ENCODE measurements at regions not wholly inside any gene's neighbourhood (a gene's known extent, or its start where the extent isn't known, plus 50 kb on each side); places are given as distances from the start of the nearest gene placed in this dataset.
"Not testable (repeated sequence)": the region's sequence is repeated elsewhere in the genome, so short reads cannot be mapped to it uniquely, and the experiment has no call there.

- no peaks in the 10 kb centered on the region for H3K27me3 ChIP-seq (ENCODE audit: control insufficient read depth, insufficient read depth, low read length)
- peak; percentile 12 for DNase-seq (ENCODE audit: low read depth)
- TF ChIP-seq CTCF (IDR thresholded peaks at IDR 0.05; ENCODE audit: insufficient read depth, low read length, poor library complexity, severe bottlenecking) = no peak
- H3K36me3 ChIP-seq (ENCODE audit: control insufficient read depth, insufficient read depth, low read length) = no peaks in the 10 kb centered on the region
- H3K4me3 ChIP-seq (ENCODE audit: low read depth, low read length) = no peak overlapping the region
Observed at GRCh38 chr10:36462194-36462593, 663.2 kb upstream of the ANKRD30A start.

DNA sequence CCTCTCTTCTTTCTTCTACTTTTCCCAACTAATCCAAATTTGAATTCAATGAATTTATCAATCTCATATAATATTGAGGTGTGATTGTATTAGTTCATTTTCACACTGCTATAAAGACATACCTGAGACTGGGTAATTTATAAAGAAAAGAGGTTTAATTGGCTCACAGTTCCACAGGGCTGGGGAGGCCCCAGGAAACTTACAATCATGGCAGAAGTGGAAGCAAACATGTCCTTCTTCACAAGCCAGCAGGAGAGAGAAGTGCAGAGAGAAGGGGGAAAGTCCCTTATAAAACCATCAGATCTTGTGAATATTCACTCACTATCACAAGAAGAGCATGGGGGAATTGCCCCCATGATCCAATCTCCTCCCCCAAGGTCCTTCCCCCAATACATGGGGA lies 667.0 kb upstream of the ANKRD30A start:
- DNase-seq (ENCODE audit: low read depth); H3K27me3 ChIP-seq (ENCODE audit: control insufficient read depth, insufficient read depth, low read length); H3K36me3 ChIP-seq (ENCODE audit: control insufficient read depth, insufficient read depth, low read length); H3K4me3 ChIP-seq (ENCODE audit: low read depth, low read length): not testable (repeated sequence)

GRCh38 chr10:36457751-36458150 lies 667.6 kb upstream of the ANKRD30A start:
- no peaks in the 10 kb centered on the region for H3K36me3 ChIP-seq (ENCODE audit: control insufficient read depth, insufficient read depth, low read length)
- DNase-seq (ENCODE audit: low read depth) = no peak
- no peaks in the 10 kb centered on the region for H3K27me3 ChIP-seq (ENCODE audit: control insufficient read depth, insufficient read depth, low read length)
- TF ChIP-seq CTCF (IDR thresholded peaks at IDR 0.05; ENCODE audit: insufficient read depth, low read length, poor library complexity, severe bottlenecking) = no peak
- H3K4me3 ChIP-seq (ENCODE audit: low read depth, low read length) = no peak overlapping the region

- TF ChIP-seq CTCF (IDR thresholded peaks at IDR 0.05; ENCODE audit: insufficient read depth, low read length, poor library complexity, severe bottlenecking) = no peak
- DNase-seq (ENCODE audit: low read depth) = no peak
- Histone ChIP-seq H3K27me3 (ENCODE audit: control insufficient read depth, insufficient read depth, low read length) (no peaks in the 10 kb centered on the region), H3K4me3 (ENCODE audit: low read depth, low read length) (no peak overlapping the region), H3K36me3 (ENCODE audit: control insufficient read depth, insufficient read depth, low read length) (no peaks in the 10 kb centered on the region)
Observed at GRCh38 chr10:36455526-36456133, 669.8 kb upstream of the ANKRD30A start.

DNA sequence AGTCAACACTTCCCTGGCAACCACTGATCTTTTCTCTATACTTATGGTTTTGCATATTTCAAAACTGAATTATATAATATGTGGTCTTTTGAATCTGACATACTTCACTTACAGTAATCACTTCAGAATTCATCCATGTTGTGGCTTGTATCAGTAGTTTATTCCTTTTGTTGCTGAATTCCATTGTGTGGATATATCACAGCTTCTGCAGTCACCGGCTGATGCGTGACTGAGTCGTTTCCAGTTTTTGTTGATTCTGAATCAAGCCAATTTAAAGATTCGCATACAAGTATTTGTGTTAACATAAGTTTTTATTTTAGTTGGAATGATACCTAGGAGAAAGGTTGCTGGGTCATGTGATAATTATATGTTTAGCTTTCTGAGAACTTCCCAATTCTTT lies 672.5 kb upstream of the ANKRD30A start:
- Histone ChIP-seq H3K4me3 (ENCODE audit: low read depth, low read length) (no peak overlapping the region), H3K27me3 (ENCODE audit: control insufficient read depth, insufficient read depth, low read length) (no peaks in the 10 kb centered on the region), H3K36me3 (ENCODE audit: control insufficient read depth, insufficient read depth, low read length) (no peaks in the 10 kb centered on the region)
- no peak for DNase-seq (ENCODE audit: low read depth)
- no peak for TF ChIP-seq CTCF (IDR thresholded peaks at IDR 0.05; ENCODE audit: insufficient read depth, low read length, poor library complexity, severe bottlenecking)

GRCh38 chr10:36451391-36451970 lies 673.9 kb upstream of the ANKRD30A start:
- H3K4me3 ChIP-seq (ENCODE audit: low read depth, low read length) = no peak overlapping the region
- TF ChIP-seq CTCF (IDR thresholded peaks at IDR 0.05; ENCODE audit: insufficient read depth, low read length, poor library complexity, severe bottlenecking) = no peak
- H3K36me3 ChIP-seq (ENCODE audit: control insufficient read depth, insufficient read depth, low read length) = no peaks in the 10 kb centered on the region
- no peak for DNase-seq (ENCODE audit: low read depth)
- no peaks in the 10 kb centered on the region for H3K27me3 ChIP-seq (ENCODE audit: control insufficient read depth, insufficient read depth, low read length)

All from kidney epithelial cell (primary cell).